Prostate gland (tissue), 2 donors: ENCODE measurements at regions not wholly inside any gene's neighbourhood (a gene's known extent, or its start where the extent isn't known, plus 50 kb on each side); places are given as distances from the start of the nearest gene placed in this dataset.

Source experiments
- CTCF ChIP-seq, 4 experiments: fragments of 200-600 bp in 2 of 4; fragments of 450-650 bp in 2 of 4; sonication (generic) in 2 of 4; IDR thresholded peaks; 1 replicate in 3 of 4; 2 replicates in 1 of 4; pipeline ENCODE4 v1.5.1; 2016 to 2019; ENCODE audit warnings: antibody characterized with exemption in 4 of 4, mild to moderate bottlenecking in 2 of 4, moderate library complexity in 2 of 4
- POLR2A ChIP-seq: fragments of 450-650 bp; IDR thresholded peaks from one replicate; pipeline ENCODE4 v1.6.1; 2016; ENCODE audit warnings: antibody characterized with exemption, mild to moderate bottlenecking
- POLR2AphosphoS5 ChIP-seq: sonication (generic); formaldehyde crosslinking; IDR thresholded peaks from one replicate; pipeline ENCODE4 v1.6.1; 2017; ENCODE audit warnings: antibody characterized with exemption

GRCh38 chr2:118730405-118730804 is 117.0 kb downstream of the EN1 start:
- TF ChIP-seq CTCF (IDR thresholded peaks at IDR 0.05) (no peak), POLR2A (no peak), POLR2AphosphoS5 (no peak)
